Kidney (tissue), 13 donors: ENCODE measurements at regions not wholly inside any gene's neighbourhood (a gene's known extent, or its start where the extent isn't known, plus 50 kb on each side); places are given as distances from the start of the nearest gene placed in this dataset.

Experiments
- DNase-seq, 5 donors: peaks; one replicate each; pipeline ENCODE4 v3.0.0-alpha.2; 2013 to 2020
- FAIRE-seq: peaks from 2 replicates; lab custom pipeline; 2012; peaks lifted over from hg19 to GRCh38; lab: Jason Lieb, UNC
- H3K27ac ChIP-seq, 2 donors: one replicate each; pipeline ENCODE4 v1.7.0; 2013; ENCODE audit warnings: low read depth in 2 of 2, low read length in 2 of 2, inconsistent platforms in 1 of 2
- H3K27me3 ChIP-seq: one replicate; pipeline ENCODE4 v1.7.1; 2013; ENCODE audit warnings: low read length, inconsistent platforms; ENCODE audit not compliant: control insufficient read depth, insufficient read depth
- H3K36me3 ChIP-seq, 3 donors: one replicate each; pipeline versions ENCODE4 v1.7.0 to v1.7.1; 2013; ENCODE audit warnings: low read length in 3 of 3, control low read depth in 1 of 3, inconsistent platforms in 1 of 3; ENCODE audit not compliant: insufficient read depth in 3 of 3, control insufficient read depth in 2 of 3
- H3K4me1 ChIP-seq, 3 donors: one replicate each; pipeline versions ENCODE4 v1.7.0 to v1.7.1; 2013; ENCODE audit warnings: low read length in 3 of 3, inconsistent platforms in 1 of 3, low read depth in 1 of 3; ENCODE audit not compliant: control insufficient read depth in 2 of 3, insufficient read depth in 2 of 3
- H3K4me3 ChIP-seq, 3 donors: one replicate each; pipeline versions ENCODE4 v1.7.0 to v1.8.1; 2013; ENCODE audit warnings: low read length in 3 of 3, control low read depth in 1 of 3, inconsistent platforms in 1 of 3
- H3K9ac ChIP-seq, 3 donors: one replicate each; pipeline versions ENCODE4 v1.7.0 to v1.7.1; 2013; ENCODE audit warnings: low read length in 3 of 3, control low read depth in 1 of 3, inconsistent platforms in 1 of 3
- H3K9me3 ChIP-seq, 3 donors: one replicate each; pipeline versions ENCODE4 v1.7.0 to v1.7.1; 2013; ENCODE audit warnings: low read length in 3 of 3, control low read depth in 1 of 3, inconsistent platforms in 1 of 3; ENCODE audit not compliant: control insufficient read depth in 2 of 3, insufficient read depth in 1 of 3
- intact Hi-C: fragments of 100-400 bp; cut with DNase I; formaldehyde crosslinking; loops from one replicate; pipeline ENCODE4 v1.11.1; 2022
- TF ChIP-seq, protein P1 (sequence below): IDR thresholded peaks from 3 replicates; pipeline ENCODE4 v1.5.1; 2012; ENCODE audit warnings: mild to moderate bottlenecking, moderate library complexity, borderline replicate concordance; ENCODE audit not compliant: insufficient read depth; ENCODE audit errors: extremely low read depth
- donor health status: control.
- donor health status: control.
- donor health status: control.
- donor health status: control.
- donor health status: control.
- donor health status: DM: yes; HTN: yes; CAD: no.
- donor health status: Normal renal cell carcinoma (clear cell type).

DNA sequence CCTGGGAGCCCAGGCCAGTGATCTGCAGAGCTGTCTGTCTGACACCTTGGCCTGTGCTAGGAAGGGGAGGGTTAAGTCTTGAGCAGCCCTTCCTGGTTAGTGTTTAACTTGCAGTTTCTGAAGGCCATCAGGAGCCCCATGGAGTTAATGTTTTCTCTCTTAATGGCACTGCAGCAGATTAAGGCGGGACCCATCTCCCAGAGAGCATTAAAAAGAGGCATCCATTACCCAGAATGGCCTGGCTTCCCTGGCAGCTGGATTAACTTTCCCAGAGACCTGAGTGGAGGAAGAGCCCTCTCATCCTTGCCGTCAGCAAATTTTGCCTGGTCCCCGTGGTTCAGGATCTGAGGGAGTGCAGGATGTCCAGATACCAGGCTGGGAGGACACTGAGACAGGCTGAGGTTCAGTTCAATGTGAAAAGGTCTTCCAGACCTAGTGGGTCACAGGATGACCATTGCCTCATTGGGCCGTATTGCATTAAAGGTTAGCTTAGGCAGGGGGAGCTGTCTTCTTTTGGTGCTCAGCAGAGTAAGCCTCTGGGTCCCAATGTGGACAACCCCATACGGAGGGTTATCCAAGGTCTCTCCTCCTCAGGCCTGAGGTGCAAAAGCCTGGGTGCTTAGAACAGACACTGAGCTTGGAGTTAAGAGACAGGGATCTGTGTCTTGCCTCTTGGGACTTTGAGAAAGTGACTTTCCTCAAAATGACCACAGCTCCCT is 522.6 kb downstream of the PTPRU start:
- H3K27me3 ChIP-seq: no peaks in the 10 kb centered on the region
- TF ChIP-seq, protein P1, sequence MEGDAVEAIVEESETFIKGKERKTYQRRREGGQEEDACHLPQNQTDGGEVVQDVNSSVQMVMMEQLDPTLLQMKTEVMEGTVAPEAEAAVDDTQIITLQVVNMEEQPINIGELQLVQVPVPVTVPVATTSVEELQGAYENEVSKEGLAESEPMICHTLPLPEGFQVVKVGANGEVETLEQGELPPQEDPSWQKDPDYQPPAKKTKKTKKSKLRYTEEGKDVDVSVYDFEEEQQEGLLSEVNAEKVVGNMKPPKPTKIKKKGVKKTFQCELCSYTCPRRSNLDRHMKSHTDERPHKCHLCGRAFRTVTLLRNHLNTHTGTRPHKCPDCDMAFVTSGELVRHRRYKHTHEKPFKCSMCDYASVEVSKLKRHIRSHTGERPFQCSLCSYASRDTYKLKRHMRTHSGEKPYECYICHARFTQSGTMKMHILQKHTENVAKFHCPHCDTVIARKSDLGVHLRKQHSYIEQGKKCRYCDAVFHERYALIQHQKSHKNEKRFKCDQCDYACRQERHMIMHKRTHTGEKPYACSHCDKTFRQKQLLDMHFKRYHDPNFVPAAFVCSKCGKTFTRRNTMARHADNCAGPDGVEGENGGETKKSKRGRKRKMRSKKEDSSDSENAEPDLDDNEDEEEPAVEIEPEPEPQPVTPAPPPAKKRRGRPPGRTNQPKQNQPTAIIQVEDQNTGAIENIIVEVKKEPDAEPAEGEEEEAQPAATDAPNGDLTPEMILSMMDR: no peak
- H3K27ac ChIP-seq: no peak overlapping the region
- DNase-seq: peak in 2 of 5 donors; percentile 32 to 58
- H3K36me3 ChIP-seq: no peaks in the 10 kb centered on the region
- H3K4me1 ChIP-seq: peaks cover 0 to 13% (median 10%) of the 10 kb centered on the region in 3 donors
- no peaks in the 10 kb centered on the region for H3K9me3 ChIP-seq
- H3K4me3 ChIP-seq: no peak overlapping the region
- no peak for FAIRE-seq
- no peak overlapping the region for H3K9ac ChIP-seq
- intact Hi-C loops: no loop called here

DNA sequence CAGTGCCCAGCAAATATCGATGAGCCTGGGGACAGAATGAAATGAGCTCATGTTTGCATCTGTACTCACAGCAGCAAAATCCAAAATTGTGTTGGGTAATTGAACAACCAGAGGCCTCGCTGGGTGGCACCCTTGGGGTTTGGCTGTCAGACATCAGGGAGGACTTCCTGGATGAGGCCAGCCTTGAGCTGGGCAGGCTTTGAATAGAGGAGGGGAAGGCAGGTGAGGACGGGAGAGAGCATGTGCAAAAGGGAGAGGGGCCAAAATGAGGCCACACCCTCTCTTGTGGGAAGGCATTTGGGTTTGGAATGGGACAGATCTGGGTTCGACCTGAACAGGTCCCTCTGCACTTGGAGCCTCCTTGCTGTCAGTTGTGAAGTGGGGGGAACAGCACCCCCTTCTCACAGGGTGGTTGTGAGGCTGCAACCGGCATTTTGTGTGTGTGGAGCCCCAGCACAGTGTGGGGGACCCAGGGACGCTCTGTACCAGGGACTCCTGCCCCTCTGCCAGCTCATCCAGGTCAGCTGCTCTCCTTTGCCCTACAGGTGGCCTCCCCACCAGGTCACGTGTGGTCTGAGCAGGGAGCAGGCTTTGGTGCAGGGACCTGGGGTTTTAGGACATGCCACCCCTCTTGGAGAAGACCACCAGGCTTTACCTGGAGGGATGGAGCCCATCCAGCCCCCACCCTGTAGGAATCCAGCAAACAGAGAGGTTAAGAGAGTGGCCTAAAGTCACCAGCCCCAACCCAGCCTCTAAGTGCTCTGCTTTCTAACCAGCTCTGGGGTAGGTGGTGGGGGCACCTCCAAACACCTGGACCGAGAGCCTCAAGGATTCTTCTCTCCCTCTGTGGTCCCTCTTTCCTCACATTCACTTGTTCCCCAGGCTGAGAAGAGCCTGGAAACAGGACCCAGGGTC is 521.8 kb downstream of the PTPRU start:
- no peak overlapping the region for H3K27ac ChIP-seq
- no peak overlapping the region for H3K9ac ChIP-seq
- no peaks in the 10 kb centered on the region for H3K27me3 ChIP-seq
- FAIRE-seq (no peak), DNase-seq (no peak)
- no peaks in the 10 kb centered on the region for H3K9me3 ChIP-seq
- no peaks in the 10 kb centered on the region for H3K36me3 ChIP-seq
- intact Hi-C loops: no loop called here
- no peak overlapping the region for H3K4me3 ChIP-seq
- TF ChIP-seq, protein P1: no peak
- H3K4me1 ChIP-seq: peaks cover 0 to 13% (median 10%) of the 10 kb centered on the region in 3 donors

DNA sequence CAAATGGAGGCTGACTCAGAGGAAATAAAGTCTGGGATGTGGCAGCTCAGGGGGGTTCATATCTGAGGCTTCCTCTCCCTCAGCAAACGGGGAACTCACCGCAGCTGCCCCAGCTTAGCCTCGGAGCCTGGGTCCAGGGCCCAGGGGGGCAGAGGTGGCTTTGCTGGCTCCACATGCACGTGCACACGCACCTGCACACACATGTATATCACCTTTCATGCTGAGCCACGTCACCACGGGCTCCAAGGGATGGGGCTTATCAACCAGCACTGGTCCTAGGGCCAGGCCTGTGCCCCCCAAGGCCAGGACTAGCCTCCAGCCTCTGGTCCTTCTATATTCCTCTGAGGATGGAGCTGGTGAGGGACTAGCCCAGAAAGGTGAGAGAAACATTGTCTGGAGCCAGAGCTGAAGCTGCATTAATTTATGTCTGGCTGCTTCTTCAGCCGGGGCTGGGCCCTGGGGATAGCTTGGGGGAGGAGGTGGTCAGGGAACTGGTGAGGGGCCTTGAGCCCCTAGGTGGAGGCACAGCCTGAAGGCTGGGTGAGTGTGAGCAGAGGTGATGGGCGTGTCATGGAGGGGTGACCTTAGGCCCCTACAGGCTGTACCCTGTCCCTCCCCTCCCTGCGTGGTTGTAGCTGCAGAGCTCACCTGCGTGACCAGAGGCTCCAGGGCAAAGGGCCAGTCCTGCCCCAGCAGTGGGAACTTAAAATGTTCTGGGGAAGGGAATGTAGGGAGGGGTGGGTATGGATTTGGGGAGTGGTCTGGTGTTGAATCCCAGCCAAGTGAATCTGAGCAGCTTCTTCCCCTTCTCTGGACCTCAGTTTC is 520.8 kb downstream of the PTPRU start:
- Histone ChIP-seq H3K27ac (no peak overlapping the region), H3K4me3 (no peak overlapping the region), H3K27me3 (no peaks in the 10 kb centered on the region), H3K4me1 (peaks cover 0 to 13% (median 10%) of the 10 kb centered on the region in 3 donors), H3K36me3 (no peaks in the 10 kb centered on the region), H3K9me3 (no peaks in the 10 kb centered on the region), H3K9ac (no peak overlapping the region)
- TF ChIP-seq, protein P1: no peak
- intact Hi-C loops: no loop called here
- DNase-seq (no peak), FAIRE-seq (no peak)
